Left lobe of liver (tissue), 2 donors: ENCODE measurements at regions not wholly inside any gene's neighbourhood (a gene's known extent, or its start where the extent isn't known, plus 50 kb on each side); places are given as distances from the start of the nearest gene placed in this dataset.
"Not testable (repeated sequence)": the region's sequence is repeated elsewhere in the genome, so short reads cannot be mapped to it uniquely, and the experiment has no call there.

Experiments
- ATAC-seq: fragments of 200-7000 bp; cut with Tn5 transposase; one replicate; pipeline ENCODE4 v1.9.1; 2020; ENCODE audit warnings: mild to moderate bottlenecking, moderate library complexity
- DNase-seq: peaks from one replicate; pipeline ENCODE4 v3.0.0-alpha.2; 2020; ENCODE audit warnings: low spot score
- donor health status: DM: no; HTN: no; CAD: no; lungs with moderate emphysema.
- donor health status: DM: no; HTN: yes; CAD: no.

DNA sequence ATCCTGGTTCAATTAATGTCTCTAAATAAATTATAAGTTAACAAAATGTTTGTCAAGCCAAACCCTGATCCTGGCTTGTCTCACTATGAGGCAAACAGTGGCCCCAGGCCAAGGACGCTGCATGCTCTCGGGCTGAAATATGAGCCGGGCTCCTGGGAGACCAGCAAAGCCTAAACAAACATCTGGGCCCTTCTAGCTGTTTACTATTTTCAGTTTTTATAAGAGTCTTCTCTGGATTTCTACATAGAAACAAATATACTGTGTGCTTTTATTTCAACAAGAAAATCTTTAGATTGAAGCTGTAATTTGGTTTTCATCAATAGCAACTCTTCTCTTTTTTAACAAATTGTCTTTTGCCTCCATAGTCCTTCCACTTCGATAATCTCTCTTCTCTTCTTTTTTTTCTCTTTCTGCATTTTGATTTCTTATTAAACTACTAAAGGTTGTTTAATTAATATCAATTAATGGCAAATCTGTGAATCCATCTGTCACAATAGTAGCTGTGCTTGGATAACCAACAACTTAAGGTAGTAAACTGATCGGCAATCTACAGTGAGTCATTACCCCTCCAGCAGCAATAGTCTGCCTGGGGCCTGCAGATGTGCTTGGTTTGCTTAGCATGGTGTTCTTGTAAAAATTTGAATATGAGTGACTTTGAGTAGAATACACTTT is 83.3 kb upstream of the DNAJC1 start:
- DNase-seq (peak; percentile 86), ATAC-seq (peak; percentile 100)

DNA sequence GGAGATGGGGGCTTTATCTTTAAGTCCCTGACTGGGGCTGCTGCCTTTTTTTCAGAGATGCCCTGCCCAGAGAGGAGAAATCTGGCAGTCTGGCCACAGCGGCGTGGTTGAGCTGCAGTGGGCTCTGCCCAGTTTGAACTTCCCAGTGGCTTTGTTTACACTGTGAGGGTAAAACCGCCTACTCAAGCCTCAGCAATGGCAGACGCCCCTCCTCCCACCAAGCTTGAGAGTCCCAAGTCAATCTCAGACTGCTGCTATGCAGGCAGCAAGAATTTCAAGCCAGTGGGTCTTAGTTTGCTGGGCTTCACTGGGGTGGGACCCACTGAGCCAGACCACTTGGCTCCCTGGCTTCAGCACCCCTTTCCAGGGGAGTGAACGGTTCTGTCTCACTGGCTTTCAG is 76.4 kb upstream of the DNAJC1 start:
- ATAC-seq: not testable (repeated sequence)

GRCh38 chr10:22071332-22071731 is 67.8 kb upstream of the DNAJC1 start:
- ATAC-seq (no peak), DNase-seq (no peak)

More for the DNA sequence above, 76.4 kb upstream of the DNAJC1 start:
- not testable (repeated sequence) for DNase-seq

GRCh38 chr10:22067091-22067490 is 63.6 kb upstream of the DNAJC1 start:
- ATAC-seq (no peak), DNase-seq (no peak)

- DNase-seq, ATAC-seq: not testable (repeated sequence)
These were observed 57.5 kb upstream of the DNAJC1 start for GRCh38 chr10:22060984-22061383.

- no peak for ATAC-seq
- no peak for DNase-seq
These were observed 54.7 kb upstream of the DNAJC1 start for GRCh38 chr10:22058201-22058600.

- ATAC-seq: no peak
- no peak for DNase-seq
These were observed 51.4 kb upstream of the DNAJC1 start for GRCh38 chr10:22054961-22055360.
